B cell (primary cell): ENCODE measurements at regions not wholly inside any gene's neighbourhood (a gene's known extent, or its start where the extent isn't known, plus 50 kb on each side); places are given as distances from the start of the nearest gene placed in this dataset.

Experiments
- ATAC-seq: fragments of 200-7000 bp; cut with Tn5 transposase; one replicate; pipeline ENCODE4 v1.10.0; 2021; ENCODE audit warnings: low read depth, mild to moderate bottlenecking, moderate number of reproducible peaks, moderate library complexity
- CTCF ChIA-PET: fragments of 350-600 bp; sonication (Branson Sonifier 250); formaldehyde crosslinking; loops from one replicate; lab custom pipeline; 2021; ENCODE audit warnings: antibody characterized with exemption, inconsistent platforms; lab: Charles Lee
- POLR2A ChIA-PET: fragments of 350-600 bp; sonication (Branson Sonifier 250); formaldehyde crosslinking; loops from one replicate; lab custom pipeline; 2021; ENCODE audit warnings: antibody characterized with exemption; lab: Charles Lee
- DNase-seq: peaks from one replicate; pipeline ENCODE4 v3.0.0; 2013
- H2AFZ ChIP-seq: 2 replicates; pipeline ENCODE4 v1.6.1; 2012; ENCODE audit warnings: mild to moderate bottlenecking, low read depth, low read length; ENCODE audit not compliant: insufficient read depth, poor library complexity, severe bottlenecking
- H3K27ac ChIP-seq, 2 donors: 1 replicate in 1 of 2; 2 replicates in 1 of 2; pipeline ENCODE4 v1.5.1; 2012 to 2013; ENCODE audit warnings: low read length in 2 of 2, mild to moderate bottlenecking in 2 of 2, moderate library complexity in 1 of 2
- H3K27me3 ChIP-seq, 4 experiments: fragments of 200-600 bp in 1 of 4; sonication (generic) in 1 of 4; replicated peaks in 1 of 4; 1 replicate in 2 of 4; 2 replicates in 2 of 4; pipeline versions ENCODE4 v1.6.1 to v1.7.0; 2013 to 2016; ENCODE audit warnings: low read length in 3 of 4, mild to moderate bottlenecking in 2 of 4, mixed read lengths in 1 of 4, moderate library complexity in 1 of 4; ENCODE audit not compliant: insufficient read depth in 4 of 4, control insufficient read depth in 3 of 4; ENCODE audit errors: control extremely low read depth in 1 of 4
- H3K36me3 ChIP-seq, 2 experiments: replicated peaks in 1 of 2; 1 replicate in 1 of 2; 2 replicates in 1 of 2; pipeline versions ENCODE4 v1.6.1 to v1.7.1; 2013; ENCODE audit warnings: low read length in 1 of 2; ENCODE audit not compliant: insufficient read depth in 2 of 2, control insufficient read depth in 1 of 2; ENCODE audit errors: control extremely low read depth in 1 of 2, extremely low read depth in 1 of 2
- H3K4me1 ChIP-seq, 2 donors: fragments of 200-600 bp in 1 of 2; sonication (generic) in 1 of 2; 1 replicate in 1 of 2; 2 replicates in 1 of 2; pipeline versions ENCODE4 v1.5.1 to v1.6.1; 2013 to 2017; ENCODE audit warnings: low read length in 2 of 2; ENCODE audit not compliant: control insufficient read depth in 2 of 2, insufficient read depth in 2 of 2
- H3K4me2 ChIP-seq: replicated peaks from 2 replicates; pipeline ENCODE3; 2012; ENCODE audit warnings: mild to moderate bottlenecking, low read depth, low read length; ENCODE audit not compliant: poor library complexity, severe bottlenecking
- H3K4me3 ChIP-seq, 5 experiments: fragments of 200-600 bp in 1 of 5; sonication (generic) in 1 of 5; 1 replicate in 3 of 5; 2 replicates in 2 of 5; pipeline versions ENCODE4 v1.5.1 to v1.7.0; 2011 to 2016; ENCODE audit warnings: low read length in 4 of 5, mild to moderate bottlenecking in 4 of 5, low read depth in 2 of 5, control low read depth in 1 of 5, moderate library complexity in 1 of 5; ENCODE audit not compliant: insufficient read depth in 1 of 5; ENCODE audit errors: control extremely low read depth in 1 of 5, extremely low read depth in 1 of 5
- H3K79me2 ChIP-seq: fragments of 200-600 bp; sonication (generic); one replicate; pipeline ENCODE4 v1.6.0; 2016; ENCODE audit warnings: low read length; ENCODE audit not compliant: control insufficient read depth, insufficient read depth
- H3K9ac ChIP-seq: fragments of 200-600 bp; sonication (generic); 2 replicates; pipeline ENCODE4 v1.6.1; 2017; ENCODE audit warnings: mild to moderate bottlenecking, low read length, moderate library complexity
- H3K9me3 ChIP-seq, 3 donors: one replicate each; pipeline versions ENCODE4 v1.6.1 to v1.7.1; 2013; ENCODE audit warnings: low read length in 2 of 3; ENCODE audit not compliant: control insufficient read depth in 2 of 3, insufficient read depth in 1 of 3; ENCODE audit errors: control extremely low read depth in 1 of 3
- H4K20me1 ChIP-seq: 2 replicates; pipeline ENCODE4 v1.6.0; 2012; ENCODE audit warnings: mild to moderate bottlenecking, low read length; ENCODE audit not compliant: insufficient read depth, control insufficient read depth, poor library complexity, severe bottlenecking
- H3K27ac Mint-ChIP-seq: one replicate; pipeline ENCODE4 v1.8.0; 2021; ENCODE audit warnings: mixed read lengths
- H3K27me3 Mint-ChIP-seq: one replicate; pipeline ENCODE4 v1.8.0; 2021; ENCODE audit warnings: mixed read lengths
- H3K4me1 Mint-ChIP-seq: one replicate; pipeline ENCODE4 v1.8.0; 2021; ENCODE audit warnings: mixed read lengths
- H3K4me3 Mint-ChIP-seq: one replicate; pipeline ENCODE4 v1.8.0; 2021; ENCODE audit warnings: mixed read lengths
- H3K9me3 Mint-ChIP-seq: one replicate; pipeline ENCODE4 v1.8.0; 2022; ENCODE audit warnings: mixed read lengths; ENCODE audit not compliant: insufficient read depth
- EZH2 ChIP-seq: IDR thresholded peaks from 2 replicates; pipeline ENCODE4 v1.6.1; 2012; ENCODE audit warnings: borderline replicate concordance, low read depth, mild to moderate bottlenecking, moderate library complexity, low read length; ENCODE audit not compliant: insufficient read depth, poor library complexity, severe bottlenecking
- WGBS: methylation state at CpG from one replicate; pipeline ENCODE4 v1.1.5; 2013; ENCODE audit warnings: missing lambda C conversion rate; ENCODE audit not compliant: insufficient coverage; 5-methylcytosine and 5-hydroxymethylcytosine counted together
- intact Hi-C: fragments of 100-400 bp; cut with micrococcal nuclease; formaldehyde crosslinking; loops from one replicate; pipeline ENCODE4 v1.10.0; 2022
- TF ChIP-seq, protein P1 (sequence below): fragments of 200-600 bp; IDR thresholded peaks from one replicate; pipeline ENCODE4 v1.8.0; 2022; ENCODE audit warnings: antibody characterized with exemption, mild to moderate bottlenecking

DNA sequence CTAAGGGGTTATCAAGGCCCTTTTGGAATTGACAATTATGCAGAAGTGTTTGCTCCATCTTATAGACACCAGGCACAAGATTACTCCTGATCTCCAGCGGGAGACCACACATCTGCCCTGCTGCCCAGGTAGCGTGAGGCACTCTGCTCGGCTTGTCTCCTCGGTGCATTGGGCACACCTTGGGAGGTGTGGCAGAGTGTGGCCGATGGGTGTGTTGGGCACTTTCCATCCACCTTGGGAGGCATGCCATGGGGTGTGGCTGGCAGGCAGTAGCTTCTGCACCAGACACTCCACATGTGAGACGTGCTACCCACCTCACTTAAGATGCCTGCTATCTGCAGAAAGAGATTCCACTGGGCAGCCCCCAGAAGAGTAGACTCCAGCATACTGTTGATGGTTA is 54.1 kb downstream of the GADD45G start:
- Mint-ChIP-seq H3K27ac (no peak overlapping the region), H3K4me3 (no peak overlapping the region), H3K9me3 (no peaks in the 10 kb centered on the region), H3K4me1 (peaks cover 14% of the 10 kb centered on the region), H3K27me3 (peaks cover 9% of the 10 kb centered on the region)
- 88% methylated on average over 4 of the region's 6 CpGs for WGBS
- Histone ChIP-seq H3K9me3 (peaks cover 0 to 9% (median 0%) of the 10 kb centered on the region in 3 donors), H3K36me3 (no peaks in the 10 kb centered on the region), H3K79me2 (no peaks in the 10 kb centered on the region), H3K4me3 (no peak overlapping the region), H3K9ac (no peak overlapping the region), H3K4me1 (peaks cover 7 to 14% of the 10 kb centered on the region in 2 donors), H3K27me3 (peaks cover 0 to 11% (median 2%) of the 10 kb centered on the region in 4 experiments), H4K20me1 (no peaks in the 10 kb centered on the region), H2AFZ (no peak overlapping the region), H3K27ac (no peak overlapping the region), H3K4me2 (no peak overlapping the region)
- CTCF ChIA-PET = no interaction called here
- DNase-seq (no peak), ATAC-seq (no peak)
- POLR2A ChIA-PET = no interaction called here
- no peak for TF ChIP-seq EZH2
- TF ChIP-seq, protein P1, sequence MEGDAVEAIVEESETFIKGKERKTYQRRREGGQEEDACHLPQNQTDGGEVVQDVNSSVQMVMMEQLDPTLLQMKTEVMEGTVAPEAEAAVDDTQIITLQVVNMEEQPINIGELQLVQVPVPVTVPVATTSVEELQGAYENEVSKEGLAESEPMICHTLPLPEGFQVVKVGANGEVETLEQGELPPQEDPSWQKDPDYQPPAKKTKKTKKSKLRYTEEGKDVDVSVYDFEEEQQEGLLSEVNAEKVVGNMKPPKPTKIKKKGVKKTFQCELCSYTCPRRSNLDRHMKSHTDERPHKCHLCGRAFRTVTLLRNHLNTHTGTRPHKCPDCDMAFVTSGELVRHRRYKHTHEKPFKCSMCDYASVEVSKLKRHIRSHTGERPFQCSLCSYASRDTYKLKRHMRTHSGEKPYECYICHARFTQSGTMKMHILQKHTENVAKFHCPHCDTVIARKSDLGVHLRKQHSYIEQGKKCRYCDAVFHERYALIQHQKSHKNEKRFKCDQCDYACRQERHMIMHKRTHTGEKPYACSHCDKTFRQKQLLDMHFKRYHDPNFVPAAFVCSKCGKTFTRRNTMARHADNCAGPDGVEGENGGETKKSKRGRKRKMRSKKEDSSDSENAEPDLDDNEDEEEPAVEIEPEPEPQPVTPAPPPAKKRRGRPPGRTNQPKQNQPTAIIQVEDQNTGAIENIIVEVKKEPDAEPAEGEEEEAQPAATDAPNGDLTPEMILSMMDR = no peak
- intact Hi-C loops = no loop called here

DNA sequence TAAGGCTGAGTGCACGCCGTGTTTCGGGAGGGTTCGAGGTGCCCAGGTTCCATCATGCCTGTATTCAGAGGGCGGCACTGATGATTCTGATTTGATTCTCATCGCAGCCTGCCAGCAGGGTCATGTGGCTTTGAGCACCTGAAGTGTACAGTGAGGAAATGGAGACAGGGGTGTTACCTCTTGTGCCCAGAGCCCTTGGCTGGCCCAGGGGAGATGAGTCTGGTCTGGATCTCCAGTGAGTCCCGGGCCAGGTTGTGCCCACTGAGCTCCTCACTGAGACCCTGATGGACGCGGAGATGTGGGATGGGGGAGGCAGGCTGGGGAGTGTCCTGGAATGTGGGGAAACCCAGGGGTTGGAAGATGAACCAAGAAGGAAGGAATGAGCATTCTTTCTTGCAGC is 54.7 kb downstream of the GADD45G start:
- Histone ChIP-seq H3K9ac (no peak overlapping the region), H3K9me3 (peaks cover 0 to 9% (median 0%) of the 10 kb centered on the region in 3 donors), H3K27me3 (peaks cover 0 to 11% (median 3%) of the 10 kb centered on the region in 4 experiments), H3K79me2 (no peaks in the 10 kb centered on the region), H2AFZ (no peak overlapping the region), H3K4me3 (no peak overlapping the region), H3K27ac (no peak overlapping the region), H3K36me3 (no peaks in the 10 kb centered on the region), H3K4me2 (no peak overlapping the region), H3K4me1 (peaks cover 7 to 14% of the 10 kb centered on the region in 2 donors), H4K20me1 (no peaks in the 10 kb centered on the region)
- Mint-ChIP-seq H3K27ac (no peak overlapping the region), H3K4me3 (no peak overlapping the region), H3K4me1 (peaks cover 14% of the 10 kb centered on the region), H3K9me3 (no peaks in the 10 kb centered on the region), H3K27me3 (peaks cover 9% of the 10 kb centered on the region)
- WGBS = 98% methylated on average over 7 of the region's 9 CpGs
- ChIA-PET POLR2A (no interaction called here), CTCF (no interaction called here)
- TF ChIP-seq, protein P1 = no peak
- no peak for TF ChIP-seq EZH2
- intact Hi-C loops = no loop called here
- ATAC-seq (no peak), DNase-seq (no peak)
